ENCODE measurements at regions not wholly inside any gene's neighbourhood (a gene's known extent, or its start where the extent isn't known, plus 50 kb on each side); places are given as distances from the start of the nearest gene placed in this dataset.

DNA sequence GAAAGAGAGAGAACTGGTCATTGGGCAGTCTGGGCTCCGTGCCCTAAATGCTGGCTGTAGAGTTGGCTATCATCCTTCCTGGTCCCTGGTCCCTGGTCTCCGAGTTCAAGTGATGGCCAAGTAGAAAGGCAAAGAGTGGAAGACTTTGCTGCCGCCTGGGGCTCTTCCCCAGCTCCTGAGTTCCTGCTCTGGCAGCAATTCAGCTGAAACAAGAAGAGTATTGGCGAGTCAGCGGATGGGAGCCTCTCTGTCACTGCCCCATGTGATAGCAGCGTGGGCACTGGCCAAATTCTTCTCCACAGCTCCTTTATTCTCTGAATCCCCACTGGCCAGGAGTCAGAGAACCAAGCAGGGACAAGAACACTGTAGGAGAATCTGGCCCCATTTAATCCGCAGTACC lies 351.0 kb upstream of the POU3F3 start:
- TF ChIP-seq FOXK2 (IDR thresholded peaks at IDR 0.05) (no peak), ELF4 (IDR thresholded peaks at IDR 0.05) (no peak), FOXM1 (IDR thresholded peaks at IDR 0.05; ENCODE audit: borderline replicate concordance) (no peak), ARNT (IDR thresholded peaks at IDR 0.05) (no peak), FOXA1 (IDR thresholded peaks at IDR 0.05) (no peak), SP1 (IDR thresholded peaks at IDR 0.05) (no peak), SUZ12 (IDR thresholded peaks at IDR 0.05) (no peak), BHLHE40 (IDR thresholded peaks at IDR 0.05; ENCODE audit: borderline replicate concordance) (no peak), HDGF (IDR thresholded peaks at IDR 0.05; ENCODE audit: borderline replicate concordance) (no peak)
